Activated T-cell treated with anti-CD3 and anti-CD28 coated beads, Interleukin-2, amount 50 U/mL, for 72 hours (primary cell): ENCODE measurements at regions not wholly inside any gene's neighbourhood (a gene's known extent, or its start where the extent isn't known, plus 50 kb on each side); places are given as distances from the start of the nearest gene placed in this dataset.
A peak's percentile ranks its signal among the peaks of the same experiment; 100 is the strongest.
"Not testable (repeated sequence)": the region's sequence is repeated elsewhere in the genome, so short reads cannot be mapped to it uniquely, and the experiment has no call there.

ENCODE experiments used
- ATAC-seq, 2 donors: fragments of 150-1000 bp; cut with Tn5 transposase; replicated peaks in 1 of 2; 2 replicates each; pipeline ENCODE4 v1.10.0; 2021; ENCODE audit warnings: moderate library complexity in 2 of 2, mild to moderate bottlenecking in 1 of 2
- DNase-seq, 2 donors: peaks; one replicate each; pipeline ENCODE4 v3.0.0; 2021 to 2022; ENCODE audit warnings: mixed read lengths in 1 of 2
- H3K27ac Mint-ChIP-seq: one replicate; pipeline ENCODE4 v1.8.0; 2022; ENCODE audit warnings: mild to moderate bottlenecking, moderate library complexity, mixed read lengths
- H3K27me3 Mint-ChIP-seq: one replicate; pipeline ENCODE4 v1.8.0; 2022; ENCODE audit warnings: low read depth, mixed read lengths
- H3K36me3 Mint-ChIP-seq, 2 donors: one replicate each; pipeline ENCODE4 v1.8.0; 2022; ENCODE audit warnings: mixed read lengths in 2 of 2, mild to moderate bottlenecking in 1 of 2; ENCODE audit not compliant: insufficient read depth in 2 of 2
- H3K4me1 Mint-ChIP-seq: one replicate; pipeline ENCODE4 v1.8.0; 2022; ENCODE audit warnings: low read depth, mixed read lengths
- H3K4me3 Mint-ChIP-seq, 2 donors: one replicate each; pipeline ENCODE4 v1.8.0; 2022; ENCODE audit warnings: mild to moderate bottlenecking in 2 of 2, mixed read lengths in 2 of 2, moderate library complexity in 2 of 2
- H3K9me3 Mint-ChIP-seq, 2 donors: one replicate each; pipeline ENCODE4 v1.8.0; 2022; ENCODE audit warnings: mixed read lengths in 2 of 2

- not testable (repeated sequence) for H3K4me3 Mint-ChIP-seq, H3K4me1 Mint-ChIP-seq
Observed at GRCh38 chr21:6073993-6074705, 4447.2 kb upstream of the TPTE start.

GRCh38 chr21:6074935-6075334 is 4446.4 kb upstream of the TPTE start:
- ATAC-seq, H3K36me3 Mint-ChIP-seq, H3K4me1 Mint-ChIP-seq, H3K4me3 Mint-ChIP-seq, H3K9me3 Mint-ChIP-seq, H3K27ac Mint-ChIP-seq, H3K27me3 Mint-ChIP-seq, DNase-seq: not testable (repeated sequence)

More at GRCh38 chr21:6073993-6074705, 4447.2 kb upstream of the TPTE start:
- not testable (repeated sequence) for H3K27me3 Mint-ChIP-seq, H3K9me3 Mint-ChIP-seq, DNase-seq, ATAC-seq, H3K36me3 Mint-ChIP-seq, H3K27ac Mint-ChIP-seq

- H3K9me3 Mint-ChIP-seq, ATAC-seq, H3K4me3 Mint-ChIP-seq: not testable (repeated sequence)
Observed at GRCh38 chr21:6075627-6076208, 4445.7 kb upstream of the TPTE start.

GRCh38 chr21:6077358-6077757 is 4444.0 kb upstream of the TPTE start:
- not testable (repeated sequence) for H3K27ac Mint-ChIP-seq, H3K4me1 Mint-ChIP-seq, H3K27me3 Mint-ChIP-seq, H3K9me3 Mint-ChIP-seq, ATAC-seq, DNase-seq, H3K4me3 Mint-ChIP-seq, H3K36me3 Mint-ChIP-seq

More at GRCh38 chr21:6075627-6076208, 4445.7 kb upstream of the TPTE start:
- DNase-seq, H3K4me1 Mint-ChIP-seq, H3K36me3 Mint-ChIP-seq, H3K27me3 Mint-ChIP-seq, H3K27ac Mint-ChIP-seq: not testable (repeated sequence)

- H3K36me3 Mint-ChIP-seq, H3K27ac Mint-ChIP-seq, ATAC-seq, H3K27me3 Mint-ChIP-seq, H3K4me1 Mint-ChIP-seq, H3K9me3 Mint-ChIP-seq, H3K4me3 Mint-ChIP-seq, DNase-seq: not testable (repeated sequence)
Observed at GRCh38 chr21:6078902-6079301, 4442.5 kb upstream of the TPTE start.

- H3K27me3 Mint-ChIP-seq = not testable (repeated sequence)
Observed at GRCh38 chr21:6080941-6081655, 4440.3 kb upstream of the TPTE start.

GRCh38 chr21:6082166-6082565 is 4439.2 kb upstream of the TPTE start:
- H3K4me3 Mint-ChIP-seq, DNase-seq, H3K27ac Mint-ChIP-seq, H3K9me3 Mint-ChIP-seq, H3K36me3 Mint-ChIP-seq, H3K27me3 Mint-ChIP-seq, ATAC-seq, H3K4me1 Mint-ChIP-seq: not testable (repeated sequence)

More at GRCh38 chr21:6080941-6081655, 4440.3 kb upstream of the TPTE start:
- not testable (repeated sequence) for H3K9me3 Mint-ChIP-seq, H3K4me1 Mint-ChIP-seq, H3K27ac Mint-ChIP-seq, H3K36me3 Mint-ChIP-seq, H3K4me3 Mint-ChIP-seq, DNase-seq
- ATAC-seq = peak; percentile 57 to 66

- DNase-seq, H3K27ac Mint-ChIP-seq, H3K27me3 Mint-ChIP-seq, H3K4me3 Mint-ChIP-seq, H3K4me1 Mint-ChIP-seq, ATAC-seq, H3K36me3 Mint-ChIP-seq, H3K9me3 Mint-ChIP-seq: not testable (repeated sequence)
Observed at GRCh38 chr21:6083574-6084120, 4437.7 kb upstream of the TPTE start.

- not testable (repeated sequence) for H3K27ac Mint-ChIP-seq, H3K4me1 Mint-ChIP-seq, DNase-seq, H3K4me3 Mint-ChIP-seq, H3K27me3 Mint-ChIP-seq, H3K36me3 Mint-ChIP-seq, H3K9me3 Mint-ChIP-seq, ATAC-seq
Observed at GRCh38 chr21:6086038-6086437, 4435.3 kb upstream of the TPTE start.

- not testable (repeated sequence) for H3K9me3 Mint-ChIP-seq, H3K4me3 Mint-ChIP-seq, H3K4me1 Mint-ChIP-seq, H3K27me3 Mint-ChIP-seq, DNase-seq, ATAC-seq, H3K36me3 Mint-ChIP-seq, H3K27ac Mint-ChIP-seq
Observed at GRCh38 chr21:6087579-6088178, 4433.7 kb upstream of the TPTE start.

GRCh38 chr21:6090286-6090908 is 4431.0 kb upstream of the TPTE start:
- not testable (repeated sequence) for ATAC-seq

GRCh38 chr21:6091335-6092027 is 4429.9 kb upstream of the TPTE start:
- H3K4me3 Mint-ChIP-seq, H3K27ac Mint-ChIP-seq, ATAC-seq, H3K36me3 Mint-ChIP-seq, DNase-seq, H3K9me3 Mint-ChIP-seq, H3K4me1 Mint-ChIP-seq, H3K27me3 Mint-ChIP-seq: not testable (repeated sequence)

More at GRCh38 chr21:6090286-6090908, 4431.0 kb upstream of the TPTE start:
- H3K36me3 Mint-ChIP-seq, H3K27ac Mint-ChIP-seq, DNase-seq, H3K4me1 Mint-ChIP-seq, H3K27me3 Mint-ChIP-seq, H3K9me3 Mint-ChIP-seq, H3K4me3 Mint-ChIP-seq: not testable (repeated sequence)
